Coronary artery (tissue), 2 donors: ENCODE measurements at regions not wholly inside any gene's neighbourhood (a gene's known extent, or its start where the extent isn't known, plus 50 kb on each side); places are given as distances from the start of the nearest gene placed in this dataset.

Source experiments
- DNase-seq: peaks from one replicate; pipeline ENCODE4 v3.0.0-alpha.2; 2017; ENCODE audit warnings: low spot score
- H3K27ac ChIP-seq, 2 donors: fragments of 200-600 bp; sonication (generic); one replicate each; pipeline ENCODE4 v1.5.1; 2016 to 2019
- H3K4me3 ChIP-seq: fragments of 200-600 bp; sonication (generic); 2 replicates; pipeline ENCODE4 v1.5.1; 2016; ENCODE audit warnings: mild to moderate bottlenecking, moderate library complexity
- CTCF ChIP-seq: fragments of 200-600 bp; sonication (generic); IDR thresholded peaks from one replicate; pipeline ENCODE4 v1.5.1; 2019; ENCODE audit warnings: antibody characterized with exemption

GRCh38 chr16:72428681-72429376 is 256.9 kb upstream of the PMFBP1 start:
- DNase-seq, result no peak

DNA sequence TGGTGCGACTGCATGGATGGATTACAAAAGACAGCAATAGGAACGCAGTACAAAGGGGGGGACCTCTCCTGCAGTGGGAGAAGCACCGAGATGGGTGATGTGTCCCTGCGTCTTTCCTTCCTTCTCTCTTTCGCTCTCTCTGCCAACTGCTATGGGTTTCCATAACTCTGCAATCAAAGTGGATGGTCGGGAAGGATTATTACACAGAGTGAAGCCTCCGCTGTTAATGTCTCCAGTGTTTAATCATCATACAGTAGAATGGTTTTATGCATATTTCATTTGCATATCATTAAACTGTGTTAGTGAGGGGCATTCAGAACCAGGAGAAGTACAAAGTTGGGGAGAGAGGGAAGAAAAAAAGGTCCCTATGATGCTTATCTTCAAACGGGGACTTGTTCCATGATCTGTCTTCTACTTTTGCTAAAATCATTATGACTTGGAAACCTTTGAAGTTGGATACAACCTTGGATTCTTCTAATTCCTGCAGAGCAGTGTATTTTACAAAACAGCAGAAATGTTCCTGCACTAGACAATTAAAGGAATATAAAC is 255.9 kb upstream of the PMFBP1 start:
- H3K4me3 ChIP-seq, result no peak overlapping the region
- no peak overlapping the region for H3K27ac ChIP-seq
- TF ChIP-seq CTCF, result no peak
- no peak for DNase-seq

More at GRCh38 chr16:72428681-72429376, 256.9 kb upstream of the PMFBP1 start:
- Histone ChIP-seq H3K4me3 (no peak overlapping the region), H3K27ac (no peak overlapping the region)
- no peak for TF ChIP-seq CTCF

- TF ChIP-seq CTCF, result no peak
- H3K27ac ChIP-seq, result no peak overlapping the region
- DNase-seq, result no peak
- H3K4me3 ChIP-seq, result no peak overlapping the region
Observed at GRCh38 chr16:72427051-72427782, 255.3 kb upstream of the PMFBP1 start.

- TF ChIP-seq CTCF, result no peak
- no peak overlapping the region for H3K4me3 ChIP-seq
- DNase-seq, result no peak
- no peak overlapping the region for H3K27ac ChIP-seq
Observed at GRCh38 chr16:72426386-72426785, 254.4 kb upstream of the PMFBP1 start.

- Histone ChIP-seq H3K4me3 (no peak overlapping the region), H3K27ac (no peak overlapping the region)
- TF ChIP-seq CTCF, result no peak
- no peak for DNase-seq
Observed at GRCh38 chr16:72425571-72426341, 253.8 kb upstream of the PMFBP1 start.

- no peak overlapping the region for H3K27ac ChIP-seq
- DNase-seq, result no peak
- no peak overlapping the region for H3K4me3 ChIP-seq
- no peak for TF ChIP-seq CTCF
Observed at GRCh38 chr16:72424757-72425156, 252.8 kb upstream of the PMFBP1 start.
